ENCODE measurements at regions not wholly inside any gene's neighbourhood (a gene's known extent, or its start where the extent isn't known, plus 50 kb on each side); places are given as distances from the start of the nearest gene placed in this dataset.

- TF ChIP-seq CTCF (IDR thresholded peaks at IDR 0.05) = no peak
- no peak for TF ChIP-seq POLR2A (IDR thresholded peaks at IDR 0.05)
- peaks cover 0 to 22% (median 8%) of the 10 kb centered on the region in 12 donors for H3K4me1 ChIP-seq
- peaks cover 0 to 10% (median 0%) of the 10 kb centered on the region in 12 donors for H3K9me3 ChIP-seq
- no peaks in the 10 kb centered on the region for H3K36me3 ChIP-seq
- DNase-seq (peak in 1 of 5 donors; percentile 74), ATAC-seq (peak in 3 of 4 donors; percentile 37 to 76 (median 49))
- peak overlapping the region in 2 of 12 donors; percentile 1 to 79 for H3K27ac ChIP-seq
- H3K27me3 ChIP-seq = no peaks in the 10 kb centered on the region
- H3K4me3 ChIP-seq = no peak overlapping the region
- intact Hi-C loops (cut with DNase I) = no loop called here
- WGBS, 4 donors = 15 to 31% (median 17%) methylated on average over 1 of the region's 1 CpG
Measured at GRCh38 chr2:19648583-19648982, 253.2 kb downstream of the TTC32 start.

- H3K4me3 ChIP-seq = no peak overlapping the region
- peaks cover 0 to 10% (median 0%) of the 10 kb centered on the region in 12 donors for H3K9me3 ChIP-seq
- no peak for ATAC-seq
- intact Hi-C loops (cut with DNase I) = no loop called here
- TF ChIP-seq CTCF (IDR thresholded peaks at IDR 0.05) = no peak
- TF ChIP-seq POLR2A (IDR thresholded peaks at IDR 0.05) = no peak
- H3K27me3 ChIP-seq = no peaks in the 10 kb centered on the region
- H3K4me1 ChIP-seq = peaks cover 0 to 22% (median 8%) of the 10 kb centered on the region in 12 donors
- no peak for DNase-seq
- 81 to 97% (median 87%) methylated on average over 1 of the region's 1 CpG for WGBS, 4 donors
- H3K36me3 ChIP-seq = no peaks in the 10 kb centered on the region
- no peak overlapping the region for H3K27ac ChIP-seq
Measured at GRCh38 chr2:19646987-19647386, 254.8 kb downstream of the TTC32 start.

DNA sequence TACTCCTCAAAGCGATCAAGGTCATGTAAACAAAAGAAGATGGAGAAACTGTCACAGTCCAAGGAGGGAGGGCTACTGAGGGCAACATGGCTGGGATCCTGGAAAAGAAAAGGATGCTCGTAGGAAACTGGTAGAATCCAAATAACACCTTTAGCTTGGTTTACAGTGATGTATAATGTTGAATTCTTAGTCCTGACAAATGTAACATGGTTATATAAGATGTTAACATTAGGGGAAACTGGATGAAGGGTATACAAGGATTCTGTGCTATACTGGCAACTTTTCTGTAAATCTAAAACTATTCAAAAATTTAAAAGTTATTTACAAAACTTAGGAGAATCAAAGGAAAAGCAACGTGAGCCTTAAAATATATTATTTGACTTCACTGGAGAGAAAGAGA, 257.0 kb downstream of the TTC32 start:
- no peak overlapping the region for H3K27ac ChIP-seq
- H3K4me3 ChIP-seq = no peak overlapping the region
- H3K36me3 ChIP-seq = no peaks in the 10 kb centered on the region
- 86 to 95% (median 92%) methylated on average over 3 of the region's 3 CpGs for WGBS, 4 donors
- DNase-seq (no peak), ATAC-seq (no peak)
- TF ChIP-seq POLR2A (IDR thresholded peaks at IDR 0.05) (no peak), CTCF (IDR thresholded peaks at IDR 0.05) (no peak)
- intact Hi-C loops (cut with DNase I) = no loop called here
- H3K27me3 ChIP-seq = no peaks in the 10 kb centered on the region
- H3K9me3 ChIP-seq = peaks cover 0 to 10% (median 0%) of the 10 kb centered on the region in 12 donors
- peaks cover 0 to 16% (median 4%) of the 10 kb centered on the region in 12 donors for H3K4me1 ChIP-seq

DNA sequence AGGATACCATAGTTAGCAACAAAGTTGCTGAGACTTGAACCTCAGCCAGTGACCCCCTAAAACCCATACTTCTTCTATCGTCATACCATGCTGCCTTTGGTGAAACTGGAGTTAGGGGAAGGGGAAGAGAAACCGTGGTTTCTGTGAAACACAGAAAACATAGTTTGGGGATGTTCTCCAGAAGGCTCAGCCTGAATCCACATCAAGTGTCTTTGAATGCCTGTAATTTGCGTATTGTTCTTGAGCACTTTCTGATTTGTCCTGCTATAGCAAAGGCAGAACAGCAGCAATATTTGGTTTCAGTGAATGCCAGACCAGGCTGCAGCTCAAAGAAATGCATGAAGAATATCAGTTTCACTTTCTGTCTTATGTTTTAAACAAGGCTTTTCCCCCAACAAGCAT, 258.7 kb downstream of the TTC32 start:
- 81 to 92% (median 91%) methylated on average over 3 of the region's 3 CpGs for WGBS, 4 donors
- Histone ChIP-seq H3K4me1 (no peaks in the 10 kb centered on the region), H3K36me3 (no peaks in the 10 kb centered on the region), H3K27me3 (no peaks in the 10 kb centered on the region), H3K27ac (no peak overlapping the region), H3K4me3 (no peak overlapping the region), H3K9me3 (peaks cover 0 to 10% (median 0%) of the 10 kb centered on the region in 12 donors)
- TF ChIP-seq POLR2A (IDR thresholded peaks at IDR 0.05) (no peak), CTCF (IDR thresholded peaks at IDR 0.05) (no peak)
- DNase-seq (no peak), ATAC-seq (no peak)
- intact Hi-C loops (cut with DNase I) = no loop called here
